Peyer's patch (tissue), 4 donors: ENCODE measurements at regions not wholly inside any gene's neighbourhood (a gene's known extent, or its start where the extent isn't known, plus 50 kb on each side); places are given as distances from the start of the nearest gene placed in this dataset.

ENCODE experiments used
- DNase-seq, 3 donors: peaks; one replicate each; pipeline ENCODE4 v3.0.0-alpha.2; 2017 to 2019
- H3K27ac ChIP-seq, 4 donors: fragments of 200-600 bp; sonication (generic); one replicate each; pipeline ENCODE4 v1.5.1; 2016 to 2019
- H3K27me3 ChIP-seq, 2 donors: fragments of 200-600 bp; sonication (generic); one replicate each; pipeline ENCODE4 v1.5.1; 2019
- H3K36me3 ChIP-seq, 3 donors: fragments of 200-600 bp; sonication (generic); one replicate each; pipeline ENCODE4 v1.5.1; 2016 to 2019
- H3K4me1 ChIP-seq, 4 donors: fragments of 200-600 bp; sonication (generic); one replicate each; pipeline ENCODE4 v1.5.1; 2016 to 2019
- H3K4me3 ChIP-seq, 4 donors: fragments of 200-600 bp; sonication (generic); 1 replicate in 3 of 4; 2 replicates in 1 of 4; pipeline ENCODE4 v1.5.1; 2016 to 2019; ENCODE audit warnings: mild to moderate bottlenecking in 1 of 4
- H3K9me3 ChIP-seq, 4 donors: fragments of 200-600 bp; sonication (generic); one replicate each; pipeline ENCODE4 v1.5.1; 2016 to 2019; ENCODE audit warnings: mild to moderate bottlenecking in 1 of 4
- CTCF ChIP-seq, 6 experiments: fragments of 450-650 bp in 4 of 6; fragments of 200-600 bp in 2 of 6; sonication (generic) in 1 of 6; IDR thresholded peaks; one replicate each; pipeline ENCODE4 v1.5.1; 2017 to 2019; ENCODE audit warnings: antibody characterized with exemption in 6 of 6, mild to moderate bottlenecking in 3 of 6, moderate library complexity in 1 of 6
- POLR2A ChIP-seq, 2 donors: fragments of 450-650 bp; IDR thresholded peaks; one replicate each; pipeline ENCODE4 v1.5.1; 2017; ENCODE audit warnings: antibody characterized with exemption in 2 of 2, mild to moderate bottlenecking in 2 of 2, moderate library complexity in 2 of 2

GRCh38 chr18:73880387-73880786 is 267.2 kb downstream of the FBXO15 start:
- TF ChIP-seq POLR2A (IDR thresholded peaks at IDR 0.05) (no peak), CTCF (IDR thresholded peaks at IDR 0.05) (no peak)
- no peaks in the 10 kb centered on the region for H3K4me1 ChIP-seq
- H3K36me3 ChIP-seq, result no peaks in the 10 kb centered on the region
- H3K9me3 ChIP-seq, result no peaks in the 10 kb centered on the region
- no peak overlapping the region for H3K4me3 ChIP-seq
- no peak overlapping the region for H3K27ac ChIP-seq
- H3K27me3 ChIP-seq, result no peaks in the 10 kb centered on the region
- no peak for DNase-seq

- H3K36me3 ChIP-seq, result no peaks in the 10 kb centered on the region
- TF ChIP-seq POLR2A (IDR thresholded peaks at IDR 0.05) (no peak), CTCF (IDR thresholded peaks at IDR 0.05) (no peak)
- no peaks in the 10 kb centered on the region for H3K9me3 ChIP-seq
- no peak overlapping the region for H3K27ac ChIP-seq
- H3K4me1 ChIP-seq, result no peaks in the 10 kb centered on the region
- no peak overlapping the region for H3K4me3 ChIP-seq
- no peak for DNase-seq
- no peaks in the 10 kb centered on the region for H3K27me3 ChIP-seq
Measured at GRCh38 chr18:73879766-73880165, 267.9 kb downstream of the FBXO15 start.

- Histone ChIP-seq H3K9me3 (no peaks in the 10 kb centered on the region), H3K36me3 (no peaks in the 10 kb centered on the region), H3K27me3 (no peaks in the 10 kb centered on the region), H3K27ac (no peak overlapping the region), H3K4me1 (no peaks in the 10 kb centered on the region), H3K4me3 (no peak overlapping the region)
- TF ChIP-seq CTCF (IDR thresholded peaks at IDR 0.05), result no peak
- TF ChIP-seq POLR2A (IDR thresholded peaks at IDR 0.05), result no peak
- DNase-seq, result no peak
Measured at GRCh38 chr18:73879328-73879727, 268.3 kb downstream of the FBXO15 start.

GRCh38 chr18:73869182-73869581 is 278.5 kb downstream of the FBXO15 start:
- Histone ChIP-seq H3K9me3 (no peaks in the 10 kb centered on the region), H3K27me3 (no peaks in the 10 kb centered on the region), H3K4me1 (no peaks in the 10 kb centered on the region), H3K4me3 (no peak overlapping the region), H3K27ac (no peak overlapping the region), H3K36me3 (no peaks in the 10 kb centered on the region)
- DNase-seq, result no peak
- no peak for TF ChIP-seq CTCF (IDR thresholded peaks at IDR 0.05)

- TF ChIP-seq CTCF (IDR thresholded peaks at IDR 0.05) (no peak), POLR2A (IDR thresholded peaks at IDR 0.05) (no peak)
- no peak overlapping the region for H3K27ac ChIP-seq
- H3K27me3 ChIP-seq, result no peaks in the 10 kb centered on the region
- no peak overlapping the region for H3K4me3 ChIP-seq
- no peaks in the 10 kb centered on the region for H3K36me3 ChIP-seq
- no peaks in the 10 kb centered on the region for H3K9me3 ChIP-seq
- DNase-seq, result no peak
- H3K4me1 ChIP-seq, result no peaks in the 10 kb centered on the region
Measured at GRCh38 chr18:73861771-73862170, 285.9 kb downstream of the FBXO15 start.

- Histone ChIP-seq H3K27ac (no peak overlapping the region), H3K9me3 (no peaks in the 10 kb centered on the region), H3K27me3 (no peaks in the 10 kb centered on the region), H3K4me3 (no peak overlapping the region), H3K36me3 (no peaks in the 10 kb centered on the region), H3K4me1 (no peaks in the 10 kb centered on the region)
- TF ChIP-seq POLR2A (IDR thresholded peaks at IDR 0.05) (no peak), CTCF (IDR thresholded peaks at IDR 0.05) (no peak)
- DNase-seq, result no peak
Measured at GRCh38 chr18:73859837-73860397, 287.7 kb downstream of the FBXO15 start.
